ENCODE measurements at regions not wholly inside any gene's neighbourhood (a gene's known extent, or its start where the extent isn't known, plus 50 kb on each side); places are given as distances from the start of the nearest gene placed in this dataset.

DNA sequence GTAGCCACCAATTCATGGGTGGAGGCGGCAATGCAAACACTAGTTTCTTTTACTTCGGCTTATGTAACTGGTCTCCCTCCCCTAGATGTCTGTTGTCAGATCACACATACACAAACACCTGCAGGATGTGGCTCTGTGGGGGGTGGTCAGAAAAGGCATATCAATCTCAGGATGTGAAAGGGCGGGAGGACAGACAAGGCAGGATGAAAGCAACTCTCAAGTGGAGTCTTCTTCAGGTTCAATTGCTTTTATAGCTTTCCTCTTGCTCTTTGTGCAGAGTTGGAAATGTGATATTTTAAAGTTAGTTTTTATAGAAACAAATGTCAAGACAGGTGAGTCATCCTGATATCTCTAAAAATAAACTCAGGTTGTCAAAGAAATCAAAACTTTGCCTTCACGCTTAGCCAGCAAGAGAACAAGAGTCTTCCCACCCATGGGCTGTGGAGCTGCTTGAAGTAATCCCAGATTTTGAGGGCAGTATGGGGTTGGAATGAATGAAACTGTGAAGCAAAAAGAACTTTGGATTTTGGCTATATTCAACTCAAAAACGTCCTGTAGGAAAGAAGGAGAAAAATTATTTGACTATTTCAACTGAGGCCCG lies 423.4 kb downstream of the GUCY1A2 start:
- Mint-ChIP-seq H3K4me3 (no peak overlapping the region), H3K9me3 (no peaks in the 10 kb centered on the region; a peak in 1 of 5 replicates), H3K27ac (peak overlapping the region in 1 of 3 experiments; percentile 8; a peak in 1 of 7 replicates), H3K4me1 (peaks cover 8 to 15% of the 10 kb centered on the region in 2 experiments), H3K36me3 (ENCODE audit: insufficient read depth in 1 of 3, low read depth in 3 of 3) (peaks cover 0 to 2% (median 0%) of the 10 kb centered on the region in 3 experiments; a peak in 1 of 7 replicates), H3K27me3 (ENCODE audit: low read depth) (no peaks in the 10 kb centered on the region)
- peak; percentile 58 for DNase-seq
- H4K8ac ChIP-seq (replicated peaks; ENCODE audit: insufficient read length, low read depth, low read length): no peak overlapping the region
- H3K23ac ChIP-seq (ENCODE audit: insufficient read length, low read depth, low read length): no peak overlapping the region
- no peak overlapping the region for H3K4ac ChIP-seq (ENCODE audit: low read depth, low read length)
- peaks cover 6% of the 10 kb centered on the region; the same call in 1 of the 2 replicates for H3K4me1 ChIP-seq (ENCODE audit: insufficient read depth, low read length)
- H2AFZ ChIP-seq (ENCODE audit: low read length): no peak overlapping the region
- no peak overlapping the region for H2BK20ac ChIP-seq (ENCODE audit: low read depth, low read length, poor library complexity, severe bottlenecking)
- H3K9me3 ChIP-seq (ENCODE audit: control insufficient read depth, low read depth, low read length): no peaks in the 10 kb centered on the region
- no peak overlapping the region for H3K56ac ChIP-seq (ENCODE audit: insufficient read length, low read depth, low read length)
- no CpG with 5 or more reads among the region's 6 CpGs for WGBS (ENCODE audit: extremely low coverage, insufficient read length, low lambda C conversion rate)
- TF ChIP-seq, protein P1, sequence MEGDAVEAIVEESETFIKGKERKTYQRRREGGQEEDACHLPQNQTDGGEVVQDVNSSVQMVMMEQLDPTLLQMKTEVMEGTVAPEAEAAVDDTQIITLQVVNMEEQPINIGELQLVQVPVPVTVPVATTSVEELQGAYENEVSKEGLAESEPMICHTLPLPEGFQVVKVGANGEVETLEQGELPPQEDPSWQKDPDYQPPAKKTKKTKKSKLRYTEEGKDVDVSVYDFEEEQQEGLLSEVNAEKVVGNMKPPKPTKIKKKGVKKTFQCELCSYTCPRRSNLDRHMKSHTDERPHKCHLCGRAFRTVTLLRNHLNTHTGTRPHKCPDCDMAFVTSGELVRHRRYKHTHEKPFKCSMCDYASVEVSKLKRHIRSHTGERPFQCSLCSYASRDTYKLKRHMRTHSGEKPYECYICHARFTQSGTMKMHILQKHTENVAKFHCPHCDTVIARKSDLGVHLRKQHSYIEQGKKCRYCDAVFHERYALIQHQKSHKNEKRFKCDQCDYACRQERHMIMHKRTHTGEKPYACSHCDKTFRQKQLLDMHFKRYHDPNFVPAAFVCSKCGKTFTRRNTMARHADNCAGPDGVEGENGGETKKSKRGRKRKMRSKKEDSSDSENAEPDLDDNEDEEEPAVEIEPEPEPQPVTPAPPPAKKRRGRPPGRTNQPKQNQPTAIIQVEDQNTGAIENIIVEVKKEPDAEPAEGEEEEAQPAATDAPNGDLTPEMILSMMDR (conservative IDR thresholded peaks at IDR 0.05): no peak
- no peaks in the 10 kb centered on the region for H3K23me2 ChIP-seq (ENCODE audit: insufficient read length, low read depth, low read length, poor library complexity, severe bottlenecking)
- H4K5ac ChIP-seq (ENCODE audit: insufficient read length, low read depth, low read length): no peak overlapping the region
- H3K14ac ChIP-seq (ENCODE audit: insufficient read depth, low read length): no peak overlapping the region
- no peaks in the 10 kb centered on the region for H3K27me3 ChIP-seq (ENCODE audit: insufficient read depth, low read length)
- no peak overlapping the region for H3K27ac ChIP-seq (ENCODE audit: insufficient read length, low read depth, low read length)
- no peak overlapping the region for H2BK120ac ChIP-seq (ENCODE audit: low read depth, low read length, poor library complexity, severe bottlenecking)
- no peak overlapping the region for H3K9ac ChIP-seq (ENCODE audit: extremely low read depth, insufficient read length, low read length)
- H3T11ph ChIP-seq (ENCODE audit: low read length): no peak overlapping the region
- H3K18ac ChIP-seq (ENCODE audit: insufficient read length, low read depth, low read length): no peak overlapping the region
- H2BK5ac ChIP-seq (ENCODE audit: insufficient read length, low read length): no peak overlapping the region
- no peaks in the 10 kb centered on the region for H4K20me1 ChIP-seq (ENCODE audit: control insufficient read depth, insufficient read depth, insufficient read length)
- no peak overlapping the region for H2BK12ac ChIP-seq (ENCODE audit: insufficient read length, low read depth, low read length)
- no peak overlapping the region for H2BK15ac ChIP-seq (ENCODE audit: low read depth, low read length)
- H3K79me2 ChIP-seq (ENCODE audit: insufficient read depth, low read length): no peaks in the 10 kb centered on the region
- no peak overlapping the region for H2AK5ac ChIP-seq (ENCODE audit: insufficient read length, low read length)
- H4K91ac ChIP-seq (ENCODE audit: insufficient read length, low read depth, low read length): no peak overlapping the region
- no peaks in the 10 kb centered on the region for H3K79me1 ChIP-seq (ENCODE audit: insufficient read depth, low read depth, low read length, poor library complexity, severe bottlenecking)
- H3K4me2 ChIP-seq (ENCODE audit: insufficient read depth, insufficient read length, low read length): no peak overlapping the region

Data from H9 (cell line).